SK-N-SH treated with all-trans-retinoic acid at 6 μM for 48 hours (cell line): ENCODE measurements at regions not wholly inside any gene's neighbourhood (a gene's known extent, or its start where the extent isn't known, plus 50 kb on each side); places are given as distances from the start of the nearest gene placed in this dataset.

Experiments used
- BACH2 ChIP-seq: fragments of 250-450 bp; sonication (Bioruptor Pico); IDR thresholded peaks from 2 replicates; pipeline ENCODE4 v1.9.0; 2021; ENCODE audit warnings: mild to moderate bottlenecking, borderline replicate concordance
- CSDC2 ChIP-seq: fragments of 250-450 bp; sonication (Bioruptor Pico); IDR thresholded peaks from 2 replicates; pipeline ENCODE4 v1.5.0; 2020; ENCODE audit warnings: mild to moderate bottlenecking, moderate library complexity
- ESRRG ChIP-seq: fragments of 250-450 bp; sonication (Bioruptor Pico); IDR thresholded peaks from 2 replicates; pipeline ENCODE4 v1.6.1; 2021; ENCODE audit warnings: mild to moderate bottlenecking
- GLIS3 ChIP-seq: fragments of 250-450 bp; sonication (Bioruptor Pico); IDR thresholded peaks from 2 replicates; pipeline ENCODE4 v1.5.0; 2020; ENCODE audit warnings: mild to moderate bottlenecking, moderate library complexity
- OSR1 ChIP-seq: fragments of 250-450 bp; sonication (Bioruptor Pico); IDR thresholded peaks from 2 replicates; pipeline ENCODE4 v1.8.0; 2022; ENCODE audit warnings: moderate library complexity, mild to moderate bottlenecking, inconsistent platforms
- RARB ChIP-seq: fragments of 250-450 bp; sonication (Bioruptor Pico); IDR thresholded peaks from 2 replicates; pipeline ENCODE4 v1.8.0; 2021; ENCODE audit warnings: mild to moderate bottlenecking, moderate library complexity
- ZNF70 ChIP-seq: fragments of 450-650 bp; formaldehyde crosslinking; IDR thresholded peaks from 2 replicates; pipeline ENCODE4 v1.5.0; 2020; ENCODE audit warnings: mild to moderate bottlenecking, moderate library complexity
- ZNF8 ChIP-seq: fragments of 450-650 bp; formaldehyde crosslinking; IDR thresholded peaks from 2 replicates; pipeline ENCODE4 v1.5.0; 2020; ENCODE audit warnings: mild to moderate bottlenecking, moderate library complexity
- TF ChIP-seq, protein P1 (sequence below): fragments of 250-450 bp; sonication (Bioruptor Pico); IDR thresholded peaks from 2 replicates; pipeline ENCODE4 v1.5.1; 2021; ENCODE audit warnings: mild to moderate bottlenecking, moderate library complexity
- TF ChIP-seq, protein P2 (sequence below): fragments of 250-450 bp; sonication (Bioruptor Pico); IDR thresholded peaks from 2 replicates; pipeline ENCODE4 v1.8.0; 2020; ENCODE audit warnings: mild to moderate bottlenecking, moderate library complexity, borderline replicate concordance
- TF ChIP-seq, protein P3 (sequence below): fragments of 250-450 bp; sonication (Bioruptor Pico); IDR thresholded peaks from 2 replicates; pipeline ENCODE4 v1.5.0; 2020; ENCODE audit warnings: mild to moderate bottlenecking, moderate library complexity
- TF ChIP-seq, protein P4 (sequence below): fragments of 250-450 bp; sonication (Bioruptor Pico); IDR thresholded peaks from 2 replicates; pipeline ENCODE4 v1.5.1; 2020; ENCODE audit warnings: low read depth, mild to moderate bottlenecking, moderate library complexity

DNA sequence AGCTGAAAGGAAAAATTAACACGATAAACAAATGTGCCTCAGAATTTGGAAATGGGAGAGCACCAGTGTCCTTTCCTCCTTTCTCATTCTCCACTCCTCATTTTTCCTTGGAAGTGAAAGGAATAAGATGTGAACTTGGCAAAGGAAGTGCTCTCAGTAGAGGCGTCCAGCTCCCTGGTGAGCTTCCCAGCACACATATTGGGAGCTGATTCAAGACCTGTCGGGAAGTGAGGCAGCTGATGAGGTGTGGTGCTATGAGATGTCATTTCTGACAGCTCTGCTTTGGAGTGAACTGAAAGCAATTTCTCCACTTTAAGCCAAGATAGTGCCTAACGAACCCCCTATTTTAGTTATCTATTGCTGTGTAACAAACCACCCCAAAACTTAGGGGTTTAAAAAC lies 238.5 kb upstream of the IRX3 start:
- TF ChIP-seq CSDC2 (CRISPR knock-in tag), result no peak
- TF ChIP-seq, protein P1, sequence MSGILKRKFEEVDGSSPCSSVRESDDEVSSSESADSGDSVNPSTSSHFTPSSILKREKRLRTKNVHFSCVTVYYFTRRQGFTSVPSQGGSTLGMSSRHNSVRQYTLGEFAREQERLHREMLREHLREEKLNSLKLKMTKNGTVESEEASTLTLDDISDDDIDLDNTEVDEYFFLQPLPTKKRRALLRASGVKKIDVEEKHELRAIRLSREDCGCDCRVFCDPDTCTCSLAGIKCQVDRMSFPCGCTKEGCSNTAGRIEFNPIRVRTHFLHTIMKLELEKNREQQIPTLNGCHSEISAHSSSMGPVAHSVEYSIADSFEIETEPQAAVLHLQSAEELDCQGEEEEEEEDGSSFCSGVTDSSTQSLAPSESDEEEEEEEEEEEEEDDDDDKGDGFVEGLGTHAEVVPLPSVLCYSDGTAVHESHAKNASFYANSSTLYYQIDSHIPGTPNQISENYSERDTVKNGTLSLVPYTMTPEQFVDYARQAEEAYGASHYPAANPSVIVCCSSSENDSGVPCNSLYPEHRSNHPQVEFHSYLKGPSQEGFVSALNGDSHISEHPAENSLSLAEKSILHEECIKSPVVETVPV (CRISPR knock-in tag), result no peak
- TF ChIP-seq GLIS3, result no peak
- no peak for TF ChIP-seq ZNF8 (CRISPR knock-in tag)
- no peak for TF ChIP-seq ESRRG
- TF ChIP-seq RARB (CRISPR knock-in tag), result no peak
- TF ChIP-seq, protein P2, sequence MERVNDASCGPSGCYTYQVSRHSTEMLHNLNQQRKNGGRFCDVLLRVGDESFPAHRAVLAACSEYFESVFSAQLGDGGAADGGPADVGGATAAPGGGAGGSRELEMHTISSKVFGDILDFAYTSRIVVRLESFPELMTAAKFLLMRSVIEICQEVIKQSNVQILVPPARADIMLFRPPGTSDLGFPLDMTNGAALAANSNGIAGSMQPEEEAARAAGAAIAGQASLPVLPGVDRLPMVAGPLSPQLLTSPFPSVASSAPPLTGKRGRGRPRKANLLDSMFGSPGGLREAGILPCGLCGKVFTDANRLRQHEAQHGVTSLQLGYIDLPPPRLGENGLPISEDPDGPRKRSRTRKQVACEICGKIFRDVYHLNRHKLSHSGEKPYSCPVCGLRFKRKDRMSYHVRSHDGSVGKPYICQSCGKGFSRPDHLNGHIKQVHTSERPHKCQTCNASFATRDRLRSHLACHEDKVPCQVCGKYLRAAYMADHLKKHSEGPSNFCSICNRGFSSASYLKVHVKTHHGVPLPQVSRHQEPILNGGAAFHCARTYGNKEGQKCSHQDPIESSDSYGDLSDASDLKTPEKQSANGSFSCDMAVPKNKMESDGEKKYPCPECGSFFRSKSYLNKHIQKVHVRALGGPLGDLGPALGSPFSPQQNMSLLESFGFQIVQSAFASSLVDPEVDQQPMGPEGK (CRISPR knock-in tag), result no peak
- TF ChIP-seq, protein P3, sequence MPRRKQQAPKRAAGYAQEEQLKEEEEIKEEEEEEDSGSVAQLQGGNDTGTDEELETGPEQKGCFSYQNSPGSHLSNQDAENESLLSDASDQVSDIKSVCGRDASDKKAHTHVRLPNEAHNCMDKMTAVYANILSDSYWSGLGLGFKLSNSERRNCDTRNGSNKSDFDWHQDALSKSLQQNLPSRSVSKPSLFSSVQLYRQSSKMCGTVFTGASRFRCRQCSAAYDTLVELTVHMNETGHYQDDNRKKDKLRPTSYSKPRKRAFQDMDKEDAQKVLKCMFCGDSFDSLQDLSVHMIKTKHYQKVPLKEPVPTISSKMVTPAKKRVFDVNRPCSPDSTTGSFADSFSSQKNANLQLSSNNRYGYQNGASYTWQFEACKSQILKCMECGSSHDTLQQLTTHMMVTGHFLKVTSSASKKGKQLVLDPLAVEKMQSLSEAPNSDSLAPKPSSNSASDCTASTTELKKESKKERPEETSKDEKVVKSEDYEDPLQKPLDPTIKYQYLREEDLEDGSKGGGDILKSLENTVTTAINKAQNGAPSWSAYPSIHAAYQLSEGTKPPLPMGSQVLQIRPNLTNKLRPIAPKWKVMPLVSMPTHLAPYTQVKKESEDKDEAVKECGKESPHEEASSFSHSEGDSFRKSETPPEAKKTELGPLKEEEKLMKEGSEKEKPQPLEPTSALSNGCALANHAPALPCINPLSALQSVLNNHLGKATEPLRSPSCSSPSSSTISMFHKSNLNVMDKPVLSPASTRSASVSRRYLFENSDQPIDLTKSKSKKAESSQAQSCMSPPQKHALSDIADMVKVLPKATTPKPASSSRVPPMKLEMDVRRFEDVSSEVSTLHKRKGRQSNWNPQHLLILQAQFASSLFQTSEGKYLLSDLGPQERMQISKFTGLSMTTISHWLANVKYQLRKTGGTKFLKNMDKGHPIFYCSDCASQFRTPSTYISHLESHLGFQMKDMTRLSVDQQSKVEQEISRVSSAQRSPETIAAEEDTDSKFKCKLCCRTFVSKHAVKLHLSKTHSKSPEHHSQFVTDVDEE (CRISPR knock-in tag), result no peak
- TF ChIP-seq OSR1 (CRISPR knock-in tag), result no peak
- TF ChIP-seq, protein P4, sequence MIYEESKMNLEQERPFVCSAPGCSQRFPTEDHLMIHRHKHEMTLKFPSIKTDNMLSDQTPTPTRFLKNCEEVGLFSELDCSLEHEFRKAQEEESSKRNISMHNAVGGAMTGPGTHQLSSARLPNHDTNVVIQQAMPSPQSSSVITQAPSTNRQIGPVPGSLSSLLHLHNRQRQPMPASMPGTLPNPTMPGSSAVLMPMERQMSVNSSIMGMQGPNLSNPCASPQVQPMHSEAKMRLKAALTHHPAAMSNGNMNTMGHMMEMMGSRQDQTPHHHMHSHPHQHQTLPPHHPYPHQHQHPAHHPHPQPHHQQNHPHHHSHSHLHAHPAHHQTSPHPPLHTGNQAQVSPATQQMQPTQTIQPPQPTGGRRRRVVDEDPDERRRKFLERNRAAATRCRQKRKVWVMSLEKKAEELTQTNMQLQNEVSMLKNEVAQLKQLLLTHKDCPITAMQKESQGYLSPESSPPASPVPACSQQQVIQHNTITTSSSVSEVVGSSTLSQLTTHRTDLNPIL (CRISPR knock-in tag), result no peak
- no peak for TF ChIP-seq BACH2 (CRISPR knock-in tag)
- TF ChIP-seq ZNF70 (CRISPR knock-in tag), result no peak
